ENCODE measurements at regions not wholly inside any gene's neighbourhood (a gene's known extent, or its start where the extent isn't known, plus 50 kb on each side); places are given as distances from the start of the nearest gene placed in this dataset.

- ATAC-seq (no peak), DNase-seq (no peak)
- Histone ChIP-seq H3K27ac (no peak overlapping the region), H3K27me3 (no peaks in the 10 kb centered on the region), H3K4me3 (no peak overlapping the region), H3K4me1 (peaks cover 0 to 17% (median 0%) of the 10 kb centered on the region in 9 donors), H3K9me3 (no peaks in the 10 kb centered on the region), H3K36me3 (no peaks in the 10 kb centered on the region)
- 95 to 97% methylated on average over 1 of the region's 1 CpG for WGBS, 2 donors
- intact Hi-C loops (cut with DNase I): no loop called here
- TF ChIP-seq, protein P1, sequence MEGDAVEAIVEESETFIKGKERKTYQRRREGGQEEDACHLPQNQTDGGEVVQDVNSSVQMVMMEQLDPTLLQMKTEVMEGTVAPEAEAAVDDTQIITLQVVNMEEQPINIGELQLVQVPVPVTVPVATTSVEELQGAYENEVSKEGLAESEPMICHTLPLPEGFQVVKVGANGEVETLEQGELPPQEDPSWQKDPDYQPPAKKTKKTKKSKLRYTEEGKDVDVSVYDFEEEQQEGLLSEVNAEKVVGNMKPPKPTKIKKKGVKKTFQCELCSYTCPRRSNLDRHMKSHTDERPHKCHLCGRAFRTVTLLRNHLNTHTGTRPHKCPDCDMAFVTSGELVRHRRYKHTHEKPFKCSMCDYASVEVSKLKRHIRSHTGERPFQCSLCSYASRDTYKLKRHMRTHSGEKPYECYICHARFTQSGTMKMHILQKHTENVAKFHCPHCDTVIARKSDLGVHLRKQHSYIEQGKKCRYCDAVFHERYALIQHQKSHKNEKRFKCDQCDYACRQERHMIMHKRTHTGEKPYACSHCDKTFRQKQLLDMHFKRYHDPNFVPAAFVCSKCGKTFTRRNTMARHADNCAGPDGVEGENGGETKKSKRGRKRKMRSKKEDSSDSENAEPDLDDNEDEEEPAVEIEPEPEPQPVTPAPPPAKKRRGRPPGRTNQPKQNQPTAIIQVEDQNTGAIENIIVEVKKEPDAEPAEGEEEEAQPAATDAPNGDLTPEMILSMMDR (IDR thresholded peaks at IDR 0.05): no peak
These were observed 58.7 kb upstream of the TMED7 start for GRCh38 chr5:115684513-115685037.

- no peak overlapping the region for H3K4me3 ChIP-seq
- 79 to 85% methylated on average over 1 of the region's 1 CpG for WGBS, 2 donors
- H3K4me1 ChIP-seq: peaks cover 0 to 17% (median 0%) of the 10 kb centered on the region in 9 donors
- no peaks in the 10 kb centered on the region for H3K27me3 ChIP-seq
- ATAC-seq (no peak), DNase-seq (no peak)
- no peaks in the 10 kb centered on the region for H3K36me3 ChIP-seq
- intact Hi-C loops (cut with DNase I): no loop called here
- H3K27ac ChIP-seq: no peak overlapping the region
- TF ChIP-seq, protein P1 (IDR thresholded peaks at IDR 0.05): no peak
- H3K9me3 ChIP-seq: no peaks in the 10 kb centered on the region
These were observed 57.2 kb upstream of the TMED7 start for GRCh38 chr5:115683081-115683480.

All from heart right ventricle (tissue), 16 donors.